HEK293 (cell line): ENCODE measurements at regions not wholly inside any gene's neighbourhood (a gene's known extent, or its start where the extent isn't known, plus 50 kb on each side); places are given as distances from the start of the nearest gene placed in this dataset.

Experiments used
- CTCF ChIA-PET: fragments of 350-600 bp; formaldehyde crosslinking; extraction: SDS; loops from one replicate; lab custom pipeline; 2021; ENCODE audit warnings: antibody characterized with exemption; lab: Yijun Ruan, JAX
- POLR2A ChIA-PET: fragments of 300-600 bp; formaldehyde crosslinking; extraction: SDS; loops from one replicate; lab custom pipeline; 2020; ENCODE audit warnings: antibody characterized with exemption, inconsistent platforms; lab: Yijun Ruan, JAX
- H3K27ac ChIP-seq: fragments of 200-500 bp; sonication (Bioruptor generic); 2 replicates; pipeline ENCODE4 v1.5.1; 2014; ENCODE audit warnings: low read depth, low read length, control low read depth, inconsistent platforms; ENCODE audit errors: extremely low read depth
- H3K36me3 ChIP-seq, 2 experiments: fragments of 200-500 bp in 1 of 2; sonication (Bioruptor generic) in 1 of 2; 1 replicate in 1 of 2; 2 replicates in 1 of 2; pipeline ENCODE4 v1.5.1; 2014 to 2017; ENCODE audit warnings: inconsistent platforms in 2 of 2, low read length in 2 of 2; ENCODE audit not compliant: control insufficient read depth in 2 of 2, insufficient read depth in 1 of 2
- H3K4me1 ChIP-seq: fragments of 200-500 bp; sonication (Bioruptor generic); 2 replicates; pipeline ENCODE4 v1.5.1; 2014; ENCODE audit warnings: mild to moderate bottlenecking, low read length, inconsistent platforms; ENCODE audit not compliant: control insufficient read depth, insufficient read depth
- H3K4me3 ChIP-seq: 2 replicates; pipeline ENCODE4 v1.5.1; 2011; ENCODE audit warnings: low read depth, mild to moderate bottlenecking, control low read depth, low read length, moderate library complexity
- H3K9me3 ChIP-seq: fragments of 200-500 bp; sonication (Bioruptor generic); 2 replicates; pipeline ENCODE4 v1.5.1; 2014; ENCODE audit warnings: low read depth, low read length, inconsistent platforms; ENCODE audit not compliant: control insufficient read depth, insufficient read depth
- HOXA7 ChIP-seq: sonication (generic); formaldehyde crosslinking; IDR thresholded peaks from 2 replicates; pipeline ENCODE4 v1.8.1; 2022; ENCODE audit warnings: missing genetic modification reagents, borderline replicate concordance
- OVOL3 ChIP-seq: fragments of 450-650 bp; formaldehyde crosslinking; IDR thresholded peaks from 2 replicates; pipeline ENCODE4 v1.5.1; 2016; ENCODE audit warnings: missing biosample characterization, missing genetic modification characterization
- SETDB1 ChIP-seq: IDR thresholded peaks from one replicate; pipeline ENCODE4 v1.6.1; 2017; ENCODE audit warnings: mild to moderate bottlenecking, low read length, moderate library complexity, mixed read lengths; ENCODE audit not compliant: insufficient read length
- ZFP3 ChIP-seq: fragments of 450-650 bp; formaldehyde crosslinking; IDR thresholded peaks from 2 replicates; pipeline ENCODE4 v1.5.1; 2016; ENCODE audit warnings: low read depth, missing biosample characterization, missing genetic modification characterization
- ZFP41 ChIP-seq: fragments of 450-650 bp; formaldehyde crosslinking; IDR thresholded peaks from 2 replicates; pipeline ENCODE4 v1.5.1; 2016; ENCODE audit warnings: missing biosample characterization, missing genetic modification characterization, borderline replicate concordance
- ZNF133 ChIP-seq: fragments of 450-650 bp; formaldehyde crosslinking; IDR thresholded peaks from 2 replicates; pipeline ENCODE4 v1.5.1; 2016; ENCODE audit warnings: missing biosample characterization, missing genetic modification characterization
- ZNF416 ChIP-seq: fragments of 450-650 bp; formaldehyde crosslinking; IDR thresholded peaks from 2 replicates; pipeline ENCODE4 v1.5.1; 2016; ENCODE audit warnings: missing biosample characterization, missing genetic modification characterization
- ZNF529 ChIP-seq: fragments of 450-650 bp; formaldehyde crosslinking; IDR thresholded peaks from 2 replicates; pipeline ENCODE4 v1.5.1; 2017; ENCODE audit warnings: missing genetic modification characterization, missing biosample characterization; ENCODE audit not compliant: insufficient replicate concordance
- ZNF555 ChIP-seq: fragments of 450-650 bp; formaldehyde crosslinking; conservative IDR thresholded peaks from 2 replicates; pipeline ENCODE4 v1.5.1; 2017; ENCODE audit warnings: missing biosample characterization, mild to moderate bottlenecking, missing genetic modification characterization, inconsistent platforms
- ZNF571 ChIP-seq: fragments of 450-650 bp; formaldehyde crosslinking; IDR thresholded peaks from 2 replicates; pipeline ENCODE4 v1.5.0; 2017; ENCODE audit warnings: missing biosample characterization, missing genetic modification characterization
- ZNF621 ChIP-seq: fragments of 450-650 bp; formaldehyde crosslinking; IDR thresholded peaks from 2 replicates; pipeline ENCODE4 v1.5.1; 2017; ENCODE audit warnings: missing biosample characterization, missing genetic modification characterization
- TF ChIP-seq, protein P1 (sequence below): fragments of 450-650 bp; formaldehyde crosslinking; IDR thresholded peaks from 2 replicates; pipeline ENCODE4 v1.5.1; 2016; ENCODE audit warnings: missing biosample characterization, missing genetic modification characterization
- TF ChIP-seq, protein P2 (sequence below): fragments of 450-650 bp; formaldehyde crosslinking; IDR thresholded peaks from 2 replicates; pipeline ENCODE4 v1.5.1; 2016; ENCODE audit warnings: missing biosample characterization, missing genetic modification characterization, borderline replicate concordance
- TF ChIP-seq, protein P3 (sequence below): fragments of 450-650 bp; formaldehyde crosslinking; IDR thresholded peaks from 2 replicates; pipeline ENCODE4 v1.5.0; 2017; ENCODE audit warnings: missing biosample characterization, missing genetic modification characterization, borderline replicate concordance

DNA sequence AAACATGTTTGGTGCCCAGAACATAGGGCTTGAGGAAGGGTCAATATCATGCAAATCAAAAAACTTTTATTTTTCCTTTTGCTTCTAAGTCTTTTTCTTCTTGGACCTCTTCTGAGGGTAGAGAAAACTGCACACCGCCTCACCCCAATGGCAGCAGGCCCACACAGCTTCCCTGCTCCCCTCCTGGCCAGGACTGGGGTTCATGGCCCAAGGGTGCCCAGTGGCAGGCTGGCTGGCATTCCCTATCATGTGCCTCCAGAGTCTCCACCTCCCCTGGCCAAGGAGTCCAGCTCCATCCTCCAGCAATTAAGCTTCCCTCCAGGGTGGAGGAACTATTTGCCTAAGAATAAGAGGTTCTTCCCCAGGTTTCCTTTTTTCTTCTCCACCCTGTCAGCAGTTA, 529.6 kb upstream of the SPANXN1 start (continued):
- TF ChIP-seq, protein P1, sequence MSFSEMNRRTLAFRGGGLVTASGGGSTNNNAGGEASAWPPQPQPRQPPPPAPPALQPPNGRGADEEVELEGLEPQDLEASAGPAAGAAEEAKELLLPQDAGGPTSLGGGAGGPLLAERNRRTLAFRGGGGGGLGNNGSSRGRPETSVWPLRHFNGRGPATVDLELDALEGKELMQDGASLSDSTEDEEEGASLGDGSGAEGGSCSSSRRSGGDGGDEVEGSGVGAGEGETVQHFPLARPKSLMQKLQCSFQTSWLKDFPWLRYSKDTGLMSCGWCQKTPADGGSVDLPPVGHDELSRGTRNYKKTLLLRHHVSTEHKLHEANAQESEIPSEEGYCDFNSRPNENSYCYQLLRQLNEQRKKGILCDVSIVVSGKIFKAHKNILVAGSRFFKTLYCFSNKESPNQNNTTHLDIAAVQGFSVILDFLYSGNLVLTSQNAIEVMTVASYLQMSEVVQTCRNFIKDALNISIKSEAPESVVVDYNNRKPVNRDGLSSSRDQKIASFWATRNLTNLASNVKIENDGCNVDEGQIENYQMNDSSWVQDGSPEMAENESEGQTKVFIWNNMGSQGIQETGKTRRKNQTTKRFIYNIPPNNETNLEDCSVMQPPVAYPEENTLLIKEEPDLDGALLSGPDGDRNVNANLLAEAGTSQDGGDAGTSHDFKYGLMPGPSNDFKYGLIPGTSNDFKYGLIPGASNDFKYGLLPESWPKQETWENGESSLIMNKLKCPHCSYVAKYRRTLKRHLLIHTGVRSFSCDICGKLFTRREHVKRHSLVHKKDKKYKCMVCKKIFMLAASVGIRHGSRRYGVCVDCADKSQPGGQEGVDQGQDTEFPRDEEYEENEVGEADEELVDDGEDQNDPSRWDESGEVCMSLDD (tag by site-specific recombination), result no peak

DNA sequence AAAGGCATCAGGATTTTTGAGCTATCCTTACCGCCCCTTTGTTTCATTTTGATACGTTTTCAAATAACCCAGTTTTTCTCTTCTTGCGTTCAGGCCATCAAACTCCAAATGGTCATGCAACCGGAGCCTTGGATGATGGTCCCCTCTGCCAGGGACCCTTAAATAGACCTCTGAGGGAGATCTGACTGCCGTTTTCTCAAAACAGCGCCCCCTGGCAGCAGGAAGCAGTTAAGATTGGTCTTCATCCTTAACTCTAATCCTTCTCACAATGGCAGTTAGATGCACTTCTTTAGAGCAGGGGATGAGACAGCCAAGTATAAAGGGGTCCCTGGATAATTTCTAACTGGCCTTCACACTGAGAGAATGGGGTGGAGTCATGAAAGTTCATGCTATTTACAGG, 525.0 kb upstream of the SPANXN1 start:
- Histone ChIP-seq H3K4me3 (no peak overlapping the region), H3K4me1 (no peaks in the 10 kb centered on the region), H3K36me3 (no peaks in the 10 kb centered on the region), H3K9me3 (no peaks in the 10 kb centered on the region), H3K27ac (no peak overlapping the region)
- POLR2A ChIA-PET, result no interaction called here
- CTCF ChIA-PET, result interaction anchor here (1.2 kb wide), 1 partner anchor 15 kb away, joined by 3 read pairs; no protein-coding TSS in a partner anchor
- no peak for TF ChIP-seq ZNF571 (tag by site-specific recombination)
- no peak for TF ChIP-seq HOXA7 (CRISPR knock-in tag)
- no peak for TF ChIP-seq OVOL3
- no peak for TF ChIP-seq ZFP41
- no peak for TF ChIP-seq ZNF555 (tag by site-specific recombination)
- TF ChIP-seq ZNF416 (tag by site-specific recombination), result no peak
- TF ChIP-seq ZFP3 (tag by site-specific recombination), result no peak
- TF ChIP-seq ZNF133, result no peak
- no peak for TF ChIP-seq SETDB1

DNA sequence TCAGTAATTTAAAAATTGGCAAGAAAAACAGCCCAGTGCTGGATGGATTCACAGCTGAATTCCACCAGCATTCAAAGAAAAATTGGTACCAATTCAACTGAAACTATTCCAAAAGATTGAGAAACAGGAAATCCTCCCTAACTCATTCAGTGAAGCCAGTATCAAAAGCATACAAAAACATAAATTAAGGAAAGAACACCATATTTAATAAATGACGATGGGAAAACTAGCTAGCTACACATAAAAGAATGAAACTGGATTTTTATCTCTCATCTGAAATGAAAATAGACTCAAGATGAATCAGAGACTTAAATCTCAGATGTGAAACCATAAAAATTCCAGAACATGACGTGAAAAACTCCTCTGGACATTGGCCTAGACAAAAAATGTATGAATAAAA, 516.8 kb upstream of the SPANXN1 start:
- POLR2A ChIA-PET, result no interaction called here
- Histone ChIP-seq H3K36me3 (no peaks in the 10 kb centered on the region), H3K4me1 (no peaks in the 10 kb centered on the region), H3K9me3 (no peaks in the 10 kb centered on the region)
- CTCF ChIA-PET, result no interaction called here
- TF ChIP-seq, protein P2, sequence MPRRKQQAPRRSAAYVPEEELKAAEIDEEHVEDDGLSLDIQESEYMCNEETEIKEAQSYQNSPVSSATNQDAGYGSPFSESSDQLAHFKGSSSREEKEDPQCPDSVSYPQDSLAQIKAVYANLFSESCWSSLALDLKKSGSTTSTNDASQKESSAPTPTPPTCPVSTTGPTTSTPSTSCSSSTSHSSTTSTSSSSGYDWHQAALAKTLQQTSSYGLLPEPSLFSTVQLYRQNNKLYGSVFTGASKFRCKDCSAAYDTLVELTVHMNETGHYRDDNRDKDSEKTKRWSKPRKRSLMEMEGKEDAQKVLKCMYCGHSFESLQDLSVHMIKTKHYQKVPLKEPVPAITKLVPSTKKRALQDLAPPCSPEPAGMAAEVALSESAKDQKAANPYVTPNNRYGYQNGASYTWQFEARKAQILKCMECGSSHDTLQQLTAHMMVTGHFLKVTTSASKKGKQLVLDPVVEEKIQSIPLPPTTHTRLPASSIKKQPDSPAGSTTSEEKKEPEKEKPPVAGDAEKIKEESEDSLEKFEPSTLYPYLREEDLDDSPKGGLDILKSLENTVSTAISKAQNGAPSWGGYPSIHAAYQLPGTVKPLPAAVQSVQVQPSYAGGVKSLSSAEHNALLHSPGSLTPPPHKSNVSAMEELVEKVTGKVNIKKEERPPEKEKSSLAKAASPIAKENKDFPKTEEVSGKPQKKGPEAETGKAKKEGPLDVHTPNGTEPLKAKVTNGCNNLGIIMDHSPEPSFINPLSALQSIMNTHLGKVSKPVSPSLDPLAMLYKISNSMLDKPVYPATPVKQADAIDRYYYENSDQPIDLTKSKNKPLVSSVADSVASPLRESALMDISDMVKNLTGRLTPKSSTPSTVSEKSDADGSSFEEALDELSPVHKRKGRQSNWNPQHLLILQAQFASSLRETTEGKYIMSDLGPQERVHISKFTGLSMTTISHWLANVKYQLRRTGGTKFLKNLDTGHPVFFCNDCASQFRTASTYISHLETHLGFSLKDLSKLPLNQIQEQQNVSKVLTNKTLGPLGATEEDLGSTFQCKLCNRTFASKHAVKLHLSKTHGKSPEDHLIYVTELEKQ (tag by site-specific recombination), result no peak
- TF ChIP-seq, protein P3, sequence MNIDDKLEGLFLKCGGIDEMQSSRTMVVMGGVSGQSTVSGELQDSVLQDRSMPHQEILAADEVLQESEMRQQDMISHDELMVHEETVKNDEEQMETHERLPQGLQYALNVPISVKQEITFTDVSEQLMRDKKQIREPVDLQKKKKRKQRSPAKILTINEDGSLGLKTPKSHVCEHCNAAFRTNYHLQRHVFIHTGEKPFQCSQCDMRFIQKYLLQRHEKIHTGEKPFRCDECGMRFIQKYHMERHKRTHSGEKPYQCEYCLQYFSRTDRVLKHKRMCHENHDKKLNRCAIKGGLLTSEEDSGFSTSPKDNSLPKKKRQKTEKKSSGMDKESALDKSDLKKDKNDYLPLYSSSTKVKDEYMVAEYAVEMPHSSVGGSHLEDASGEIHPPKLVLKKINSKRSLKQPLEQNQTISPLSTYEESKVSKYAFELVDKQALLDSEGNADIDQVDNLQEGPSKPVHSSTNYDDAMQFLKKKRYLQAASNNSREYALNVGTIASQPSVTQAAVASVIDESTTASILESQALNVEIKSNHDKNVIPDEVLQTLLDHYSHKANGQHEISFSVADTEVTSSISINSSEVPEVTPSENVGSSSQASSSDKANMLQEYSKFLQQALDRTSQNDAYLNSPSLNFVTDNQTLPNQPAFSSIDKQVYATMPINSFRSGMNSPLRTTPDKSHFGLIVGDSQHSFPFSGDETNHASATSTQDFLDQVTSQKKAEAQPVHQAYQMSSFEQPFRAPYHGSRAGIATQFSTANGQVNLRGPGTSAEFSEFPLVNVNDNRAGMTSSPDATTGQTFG (tag by site-specific recombination), result no peak
- TF ChIP-seq ZNF621 (no peak), ZNF529 (tag by site-specific recombination) (no peak)
- TF ChIP-seq, all 188 proteins: peak for 0
- no peak overlapping the region for H3K27ac ChIP-seq
- H3K4me3 ChIP-seq, result no peak overlapping the region
